ENCODE measurements at regions not wholly inside any gene's neighbourhood (a gene's known extent, or its start where the extent isn't known, plus 50 kb on each side); places are given as distances from the start of the nearest gene placed in this dataset.

DNA sequence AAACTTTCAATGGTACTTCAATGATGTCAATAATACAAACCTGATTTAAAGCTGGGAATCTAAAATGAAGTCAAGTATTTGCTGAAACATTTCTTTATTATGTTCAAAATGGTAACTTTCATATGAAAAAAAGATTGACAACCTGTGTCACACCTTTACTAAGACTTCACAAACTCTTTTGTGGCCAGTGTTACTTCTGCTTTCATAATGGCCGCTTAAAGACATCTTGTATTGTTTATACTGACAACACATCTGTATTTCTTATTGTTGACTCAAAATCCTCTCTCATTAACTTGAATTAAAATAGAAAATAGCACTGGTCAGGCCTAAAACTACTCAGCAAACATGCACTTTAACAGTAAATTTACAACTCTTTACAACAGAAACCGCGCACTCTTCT is 312.3 kb upstream of the CNTN6 start:
- no peak for TF ChIP-seq ZZZ3 (IDR thresholded peaks at IDR 0.05; ENCODE audit: control insufficient read depth, insufficient read length, low read depth)
- TF ChIP-seq TBL1XR1 (IDR thresholded peaks at IDR 0.05; ENCODE audit: low read depth, low read length), result no peak
- no peak for TF ChIP-seq CREM (IDR thresholded peaks at IDR 0.05; ENCODE audit: low read depth)
- no peak for TF ChIP-seq CTCF (IDR thresholded peaks at IDR 0.05 in 2 of 3, conservative IDR thresholded peaks at IDR 0.05 in 1 of 3; ENCODE audit: control insufficient read depth in 2 of 3, extremely low read depth in 1 of 3, insufficient read depth in 1 of 3, low read depth in 3 of 3, low read length in 3 of 3)
- no peak for TF ChIP-seq EZH2 (IDR thresholded peaks at IDR 0.05; ENCODE audit: borderline replicate concordance, control insufficient read depth, low read depth, low read length)
- no peak for TF ChIP-seq EP300 (IDR thresholded peaks at IDR 0.05; ENCODE audit: borderline replicate concordance in 1 of 2, control insufficient read depth in 1 of 2, low read depth in 2 of 2, low read length in 2 of 2)
- no peak for TF ChIP-seq SIX5 (IDR thresholded peaks at IDR 0.05; ENCODE audit: low read depth, low read length, severe bottlenecking)
- no peak for TF ChIP-seq HDAC2 (IDR thresholded peaks at IDR 0.05)

All from GM12878 (cell line).